Ovary (tissue), 3 donors: ENCODE measurements at regions not wholly inside any gene's neighbourhood (a gene's known extent, or its start where the extent isn't known, plus 50 kb on each side); places are given as distances from the start of the nearest gene placed in this dataset.

Source experiments
- CTCF ChIP-seq, 3 donors: fragments of 450-650 bp in 2 of 3; fragments of 200-600 bp in 1 of 3; IDR thresholded peaks; one replicate each; pipeline versions ENCODE4 v1.5.1 to v1.8.0; 2016 to 2022; ENCODE audit warnings: antibody characterized with exemption in 3 of 3, mild to moderate bottlenecking in 1 of 3
- POLR2A ChIP-seq: fragments of 450-650 bp; IDR thresholded peaks from one replicate; pipeline ENCODE4 v1.6.1; 2017; ENCODE audit warnings: antibody characterized with exemption, mild to moderate bottlenecking, moderate library complexity
- donor health status: DM: no; HTN: no; CAD: no.

- no peak for TF ChIP-seq POLR2A
- no peak for TF ChIP-seq CTCF (IDR thresholded peaks at IDR 0.05)
These were observed 65.3 kb upstream of the MYO10 start for GRCh38 chr5:17001428-17001827.
